ENCODE measurements at regions not wholly inside any gene's neighbourhood (a gene's known extent, or its start where the extent isn't known, plus 50 kb on each side); places are given as distances from the start of the nearest gene placed in this dataset.

- FAIRE-seq = no peak
- TF ChIP-seq POLR2A (IDR thresholded peaks at IDR 0.05; ENCODE audit: low read length) = no peak
- no peak for TF ChIP-seq CHD2 (IDR thresholded peaks at IDR 0.05; ENCODE audit: low read length, partially characterized antibody)
- no peak for TF ChIP-seq GATA3 (IDR thresholded peaks at IDR 0.05; ENCODE audit: borderline replicate concordance)
- no peak for TF ChIP-seq ZSCAN20 (CRISPR knock-in tag; IDR thresholded peaks at IDR 0.05)
- TF ChIP-seq EHF (CRISPR knock-in tag; IDR thresholded peaks at IDR 0.05) = no peak
- TF ChIP-seq RARB (CRISPR knock-in tag; IDR thresholded peaks at IDR 0.05) = no peak
- no peak for TF ChIP-seq E2F6 (IDR thresholded peaks at IDR 0.05; ENCODE audit: borderline replicate concordance, low read depth)
- TF ChIP-seq POLR2AphosphoS2 (conservative IDR thresholded peaks at IDR 0.05; ENCODE audit: low read length) = no peak
- no peak for TF ChIP-seq CHD4 (IDR thresholded peaks at IDR 0.05; ENCODE audit: borderline replicate concordance)
- no peak for TF ChIP-seq HOXA7 (CRISPR knock-in tag; IDR thresholded peaks at IDR 0.05)
- H3K27ac ChIP-seq = peak overlapping the region in 1 of 2 experiments; percentile 44; a peak in 3 of 6 replicates
- no peaks in the 10 kb centered on the region for H3K9me3 ChIP-seq
- DNase-seq (ENCODE audit: low read depth in 1 of 2, low spot score in 1 of 2) = no peak
- H3K4me1 ChIP-seq = 0 out of 3 replicates have a peak, but pooled peaks cover 4% of the 10 kb centered on the region
- ChIA-PET CTCF (interaction anchor here (1.1 to 4.7 kb wide), 5 partner anchors 10 to 133 kb away, joined by 3 to 21 read pairs (median 8); no protein-coding TSS in a partner anchor), POLR2A (interaction anchor here (1.3 kb wide), 1 partner anchor 49 kb away, joined by 4 read pairs; no protein-coding TSS in a partner anchor)
- no peak overlapping the region for H3K4me2 ChIP-seq
- ATAC-seq = no peak
- WGBS (ENCODE audit: missing lambda C conversion rate) = 58% methylated on average over 3 of the region's 3 CpGs
- no peak overlapping the region for H3K4me3 ChIP-seq
Observed at GRCh38 chr20:22825076-22825475, 210.0 kb upstream of the SSTR4 start.

- Histone ChIP-seq H3K27ac (peak overlapping the region; percentile 15 to 44; a peak in 4 of 6 replicates), H3K4me1 (0 out of 3 replicates have a peak, but pooled peaks cover 4% of the 10 kb centered on the region), H3K4me3 (no peak overlapping the region), H3K4me2 (no peak overlapping the region), H3K9me3 (no peaks in the 10 kb centered on the region)
- POLR2A ChIA-PET = interaction anchor here (1.3 kb wide), 1 partner anchor 50 kb away, joined by 4 read pairs; no protein-coding TSS in a partner anchor
- TF ChIP-seq CHD4 (IDR thresholded peaks at IDR 0.05; ENCODE audit: borderline replicate concordance) = no peak
- DNase-seq (ENCODE audit: low read depth in 1 of 2, low spot score in 1 of 2) = no peak
- WGBS (ENCODE audit: missing lambda C conversion rate) = 83% methylated on average over 4 of the region's 4 CpGs
- FAIRE-seq = peak; percentile 49
- ATAC-seq = no peak
- CTCF ChIA-PET = interaction anchor here (0.9 to 4.7 kb wide), 7 partner anchors 10 to 420 kb away, joined by 3 to 21 read pairs (median 3); no protein-coding TSS in a partner anchor
Observed at GRCh38 chr20:22825546-22825945, 209.6 kb upstream of the SSTR4 start.

- CTCF ChIA-PET = interaction anchor here (0.6 to 4.7 kb wide), 8 partner anchors 9 to 1590 kb away, joined by 3 to 21 read pairs (median 4); no protein-coding TSS in a partner anchor
- no peak overlapping the region for H3K4me2 ChIP-seq
- TF ChIP-seq NR3C1 (IDR thresholded peaks at IDR 0.05) (no peak), MYC (IDR thresholded peaks at IDR 0.05; ENCODE audit: borderline replicate concordance, low read length) (no peak), POLR2AphosphoS2 (conservative IDR thresholded peaks at IDR 0.05; ENCODE audit: low read length) (no peak), CHD2 (IDR thresholded peaks at IDR 0.05; ENCODE audit: low read length, partially characterized antibody) (no peak), MAX (IDR thresholded peaks at IDR 0.05) (no peak), NFE2L2 (conservative IDR thresholded peaks at IDR 0.05; ENCODE audit: low read length) (no peak), GATA3 (IDR thresholded peaks at IDR 0.05; ENCODE audit: borderline replicate concordance) (no peak), FOSB (CRISPR knock-in tag; IDR thresholded peaks at IDR 0.05) (no peak), E2F6 (IDR thresholded peaks at IDR 0.05; ENCODE audit: borderline replicate concordance, low read depth) (no peak)
- ATAC-seq (no peak), FAIRE-seq (no peak), DNase-seq (ENCODE audit: low read depth in 1 of 2, low spot score in 1 of 2) (no peak)
- H3K4me1 ChIP-seq = 0 out of 3 replicates have a peak, but pooled peaks cover 4% of the 10 kb centered on the region
- peak overlapping the region in 1 of 2 experiments; percentile 23; a peak in 2 of 6 replicates for H3K27ac ChIP-seq
- POLR2A ChIA-PET = no interaction called here
- H3K4me3 ChIP-seq = no peak overlapping the region
- WGBS (ENCODE audit: missing lambda C conversion rate) = 73% methylated on average over 8 of the region's 8 CpGs
- H3K9me3 ChIP-seq = no peaks in the 10 kb centered on the region
Observed at GRCh38 chr20:22826306-22827230, 208.5 kb upstream of the SSTR4 start.

- no peaks in the 10 kb centered on the region for H3K9me3 ChIP-seq
- CTCF ChIA-PET = interaction anchor here (1.4 kb wide), 1 partner anchor 11 kb away, joined by 5 read pairs; no protein-coding TSS in a partner anchor
- ATAC-seq (peak in 1 of 2 experiments; percentile 62; a peak in 3 of 6 replicates), DNase-seq (ENCODE audit: low read depth in 1 of 2, low spot score in 1 of 2) (peak in 1 of 2 experiments; percentile 40), FAIRE-seq (no peak)
- H3K4me3 ChIP-seq = no peak overlapping the region
- H3K4me2 ChIP-seq = no peak overlapping the region
- 48% methylated on average over 3 of the region's 3 CpGs for WGBS (ENCODE audit: missing lambda C conversion rate)
- 0 out of 3 replicates have a peak, but pooled peaks cover 4% of the 10 kb centered on the region for H3K4me1 ChIP-seq
- H3K27ac ChIP-seq = peak overlapping the region in 1 of 2 experiments; percentile 7; a peak in 1 of 6 replicates
- POLR2A ChIA-PET = no interaction called here
- TF ChIP-seq ZNF302 (CRISPR knock-in tag; IDR thresholded peaks at IDR 0.05) (no peak), MAZ (IDR thresholded peaks at IDR 0.05; ENCODE audit: borderline replicate concordance, low read depth, low read length) (no peak), HMGXB4 (CRISPR knock-in tag; IDR thresholded peaks at IDR 0.05; ENCODE audit: borderline replicate concordance) (no peak), TFCP2L1 (CRISPR knock-in tag; IDR thresholded peaks at IDR 0.05) (no peak), FOSL2 (IDR thresholded peaks at IDR 0.05) (no peak), FOSL2 (CRISPR knock-in tag; IDR thresholded peaks at IDR 0.05) (no peak), HOXA7 (CRISPR knock-in tag; IDR thresholded peaks at IDR 0.05) (no peak), JUNB (IDR thresholded peaks at IDR 0.05) (no peak), JUN (IDR thresholded peaks at IDR 0.05) (no peak), EHF (CRISPR knock-in tag; IDR thresholded peaks at IDR 0.05) (no peak), PBX3 (IDR thresholded peaks at IDR 0.05) (no peak), POLR2A (IDR thresholded peaks at IDR 0.05; ENCODE audit: low read length) (no peak)
Observed at GRCh38 chr20:22827916-22828315, 207.2 kb upstream of the SSTR4 start.
